Mesendoderm (in vitro differentiated cells): ENCODE measurements at regions not wholly inside any gene's neighbourhood (a gene's known extent, or its start where the extent isn't known, plus 50 kb on each side); places are given as distances from the start of the nearest gene placed in this dataset.
"Not testable (repeated sequence)": the region's sequence is repeated elsewhere in the genome, so short reads cannot be mapped to it uniquely, and the experiment has no call there.

Experiments
- DNase-seq: peaks from one replicate; pipeline ENCODE4 v3.0.0; 2013
- H2AK5ac ChIP-seq: 2 replicates; pipeline ENCODE4 v1.6.1; 2013; ENCODE audit warnings: low read length, inconsistent platforms
- H2BK120ac ChIP-seq: 2 replicates; pipeline ENCODE4 v1.6.1; 2013; ENCODE audit warnings: low read depth, mild to moderate bottlenecking, low read length, moderate library complexity, mixed read lengths
- H2BK15ac ChIP-seq: replicated peaks from 2 replicates; pipeline ENCODE4 v1.6.1; 2013; ENCODE audit warnings: low read depth, mild to moderate bottlenecking, moderate library complexity
- H2BK5ac ChIP-seq: 2 replicates; pipeline ENCODE4 v1.6.1; 2013; ENCODE audit warnings: low read length, inconsistent platforms
- H3K18ac ChIP-seq: 2 replicates; pipeline ENCODE4 v1.6.1; 2013; ENCODE audit warnings: mild to moderate bottlenecking, low read length, mixed read lengths
- H3K23ac ChIP-seq: one replicate; pipeline ENCODE4 v1.6.1; 2013; ENCODE audit warnings: low read length
- H3K27ac ChIP-seq: 2 replicates; pipeline ENCODE4 v1.5.1; 2013; ENCODE audit warnings: low read depth, mild to moderate bottlenecking, inconsistent platforms, low read length, moderate library complexity
- H3K27me3 ChIP-seq: 2 replicates; pipeline ENCODE4 v1.6.1; 2013; ENCODE audit warnings: low read length, control low read depth, mild to moderate bottlenecking, inconsistent platforms; ENCODE audit not compliant: insufficient read depth, poor library complexity
- H3K36me3 ChIP-seq: 2 replicates; pipeline ENCODE4 v1.6.1; 2013; ENCODE audit warnings: low read length, inconsistent platforms; ENCODE audit not compliant: control insufficient read depth, insufficient read depth
- H3K4ac ChIP-seq: one replicate; pipeline ENCODE4 v1.6.1; 2013; ENCODE audit warnings: low read depth, mild to moderate bottlenecking, low read length, moderate library complexity
- H3K4me1 ChIP-seq: 2 replicates; pipeline ENCODE4 v1.6.1; 2013; ENCODE audit warnings: low read depth, low read length, inconsistent platforms; ENCODE audit not compliant: control insufficient read depth
- H3K4me2 ChIP-seq: 2 replicates; pipeline ENCODE4 v1.6.1; 2013; ENCODE audit warnings: low read length
- H3K4me3 ChIP-seq: 2 replicates; pipeline ENCODE4 v1.5.1; 2013; ENCODE audit warnings: mild to moderate bottlenecking, low read length
- H3K56ac ChIP-seq: one replicate; pipeline ENCODE4 v1.6.1; 2013; ENCODE audit warnings: low read length
- H3K79me1 ChIP-seq: 2 replicates; pipeline ENCODE4 v1.6.1; 2013; ENCODE audit warnings: low read length, inconsistent platforms
- H3K79me2 ChIP-seq: 2 replicates; pipeline ENCODE4 v1.6.1; 2013; ENCODE audit warnings: mild to moderate bottlenecking, low read length; ENCODE audit not compliant: control insufficient read depth, insufficient read depth
- H3K9ac ChIP-seq: 2 replicates; pipeline ENCODE4 v1.6.1; 2013; ENCODE audit warnings: low read length, inconsistent platforms
- H4K5ac ChIP-seq: one replicate; pipeline ENCODE4 v1.6.1; 2013; ENCODE audit warnings: low read length
- H4K8ac ChIP-seq: one replicate; pipeline ENCODE4 v1.6.1; 2013; ENCODE audit warnings: low read depth, mild to moderate bottlenecking, control low read depth, low read length, moderate library complexity
- WGBS: extraction: QIAGEN DNeasy Blood & Tissue Kit; methylation state at CpG from one replicate; pipeline ENCODE4 v1.1.7; 2013; ENCODE audit warnings: low lambda C conversion rate, missing lambda C conversion rate; ENCODE audit not compliant: insufficient coverage; ENCODE audit errors: extremely low coverage; 5-methylcytosine and 5-hydroxymethylcytosine counted together

DNA sequence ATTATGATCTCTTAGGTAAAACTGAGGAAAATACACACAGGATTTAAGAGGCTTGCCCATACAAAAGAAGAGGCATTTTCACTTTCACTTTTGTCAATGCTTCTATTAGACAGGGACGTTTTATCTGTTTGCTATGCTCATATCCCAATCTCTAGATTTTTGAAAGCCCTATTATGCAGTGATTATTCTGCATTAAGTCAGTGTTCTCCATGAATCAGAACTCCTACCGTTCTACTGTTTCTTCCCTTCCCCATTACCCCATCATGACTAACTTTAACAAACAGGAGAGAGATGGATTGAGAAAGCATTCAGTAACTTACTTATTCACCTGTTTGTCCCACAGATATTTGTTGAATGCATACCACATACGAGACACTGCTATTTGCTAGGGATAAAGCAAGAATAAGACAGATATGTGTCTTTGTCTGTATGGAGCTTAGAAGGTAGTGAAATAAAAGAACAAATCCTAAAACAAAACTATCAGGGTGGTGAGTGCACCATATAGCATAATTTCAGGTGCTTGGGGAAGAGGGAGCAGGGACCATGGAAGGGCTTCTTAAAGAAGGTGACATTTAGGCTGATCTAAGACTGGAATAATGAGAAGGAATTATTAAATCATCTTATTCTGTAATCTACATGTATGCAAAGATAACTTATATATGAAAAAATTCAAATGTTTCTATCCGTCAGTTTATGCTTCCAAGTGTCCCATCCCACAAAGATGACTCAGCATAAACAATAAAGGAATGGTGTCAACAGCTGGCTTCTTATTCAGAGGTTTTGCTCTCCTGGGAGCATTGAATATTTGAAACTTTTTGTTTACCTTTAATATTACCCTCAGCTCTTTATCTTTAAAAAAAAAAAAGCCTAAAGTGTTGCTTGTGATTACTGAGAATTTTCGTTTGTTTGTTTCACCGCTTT is 328.1 kb downstream of the HINT1 start:
- H3K56ac ChIP-seq: no peak overlapping the region
- no peaks in the 10 kb centered on the region for H3K79me1 ChIP-seq
- H4K5ac ChIP-seq: no peak overlapping the region
- no peak overlapping the region for H2BK120ac ChIP-seq
- H3K4ac ChIP-seq: no peak overlapping the region
- no peak overlapping the region for H3K27ac ChIP-seq
- no peak overlapping the region for H4K8ac ChIP-seq
- no peak overlapping the region for H3K4me3 ChIP-seq
- no peak overlapping the region for H2BK5ac ChIP-seq
- H3K23ac ChIP-seq: no peak overlapping the region
- H3K9ac ChIP-seq: no peak overlapping the region
- H3K18ac ChIP-seq: no peak overlapping the region
- H2AK5ac ChIP-seq: no peak overlapping the region
- DNase-seq: no peak
- WGBS: no CpG with 5 or more reads among the region's 6 CpGs
- H3K4me1 ChIP-seq: no peaks in the 10 kb centered on the region
- no peak overlapping the region for H2BK15ac ChIP-seq
- H3K36me3 ChIP-seq: no peaks in the 10 kb centered on the region
- H3K79me2 ChIP-seq: no peaks in the 10 kb centered on the region
- no peak overlapping the region for H3K4me2 ChIP-seq
- H3K27me3 ChIP-seq: no peaks in the 10 kb centered on the region

DNA sequence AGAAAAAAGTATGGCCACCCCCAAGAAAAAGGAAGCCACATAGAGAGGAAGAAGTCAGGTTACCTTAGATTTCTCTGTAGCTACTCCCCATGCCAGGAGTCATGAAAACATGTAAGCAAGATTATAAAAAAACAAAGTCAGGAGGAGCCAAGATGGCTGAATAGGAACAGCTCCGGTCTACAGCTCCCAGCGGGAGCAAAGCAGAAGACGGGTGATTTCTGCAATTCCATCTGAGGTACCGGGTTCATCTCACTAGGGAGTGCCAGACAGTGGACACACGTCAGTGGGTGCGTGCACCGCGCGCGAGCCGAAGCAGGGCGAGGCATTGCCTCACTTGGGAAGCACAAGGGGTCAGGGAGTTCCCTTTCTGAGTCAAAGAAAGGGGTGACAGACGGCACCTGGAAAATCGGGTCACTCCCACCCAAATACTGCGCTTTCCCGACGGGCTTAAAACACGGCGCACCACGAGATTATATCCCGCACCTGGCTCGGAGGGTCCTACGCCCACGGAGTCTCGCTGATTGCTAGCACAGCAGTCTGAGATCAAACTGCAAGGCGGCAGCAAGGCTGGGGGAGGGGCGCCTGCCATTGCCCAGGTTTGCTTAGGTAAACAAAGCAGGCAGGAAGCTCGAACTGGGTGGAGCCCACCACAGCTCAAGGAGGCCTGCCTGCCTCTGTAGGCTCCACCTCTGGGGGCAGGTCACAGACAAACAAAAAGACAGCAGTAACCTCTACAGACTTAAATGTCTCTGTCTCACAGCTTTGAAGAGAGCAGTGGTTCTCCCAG is 347.3 kb downstream of the HINT1 start:
- not testable (repeated sequence) for H3K4me3 ChIP-seq, H3K9ac ChIP-seq, H2BK120ac ChIP-seq, H3K79me2 ChIP-seq, H3K4me2 ChIP-seq, H2BK15ac ChIP-seq, H3K27ac ChIP-seq, H2BK5ac ChIP-seq, H4K8ac ChIP-seq, H3K56ac ChIP-seq, H3K79me1 ChIP-seq, H3K23ac ChIP-seq, H2AK5ac ChIP-seq, H3K18ac ChIP-seq, H3K4ac ChIP-seq, DNase-seq, H3K4me1 ChIP-seq, H4K5ac ChIP-seq, H3K36me3 ChIP-seq, H3K27me3 ChIP-seq
- no CpG with 5 or more reads among the region's 28 CpGs for WGBS

- Histone ChIP-seq H2AK5ac (no peak overlapping the region), H3K4me2 (no peak overlapping the region), H3K79me2 (no peaks in the 10 kb centered on the region), H3K18ac (no peak overlapping the region), H3K79me1 (no peaks in the 10 kb centered on the region), H3K23ac (no peak overlapping the region), H2BK15ac (no peak overlapping the region), H4K8ac (no peak overlapping the region), H4K5ac (no peak overlapping the region), H2BK120ac (no peak overlapping the region), H3K4ac (no peak overlapping the region), H2BK5ac (no peak overlapping the region), H3K4me1 (no peaks in the 10 kb centered on the region), H3K56ac (no peak overlapping the region), H3K36me3 (no peaks in the 10 kb centered on the region), H3K4me3 (no peak overlapping the region), H3K9ac (no peak overlapping the region), H3K27me3 (no peaks in the 10 kb centered on the region), H3K27ac (no peak overlapping the region)
- DNase-seq: no peak
Measured at GRCh38 chr5:130815246-130815645, 349.8 kb downstream of the HINT1 start.

GRCh38 chr5:130808691-130809090 is 356.4 kb downstream of the HINT1 start:
- H3K79me1 ChIP-seq: no peaks in the 10 kb centered on the region
- no peak overlapping the region for H2BK120ac ChIP-seq
- H3K79me2 ChIP-seq: no peaks in the 10 kb centered on the region
- no peaks in the 10 kb centered on the region for H3K4me1 ChIP-seq
- no peaks in the 10 kb centered on the region for H3K27me3 ChIP-seq
- WGBS: 100% methylated on average over 1 of the region's 4 CpGs
- no peak overlapping the region for H3K18ac ChIP-seq
- no peak overlapping the region for H3K27ac ChIP-seq
- H4K5ac ChIP-seq: no peak overlapping the region
- no peak overlapping the region for H2BK5ac ChIP-seq
- no peak overlapping the region for H3K9ac ChIP-seq
- no peak overlapping the region for H2AK5ac ChIP-seq
- H2BK15ac ChIP-seq: no peak overlapping the region
- H3K4ac ChIP-seq: no peak overlapping the region
- no peaks in the 10 kb centered on the region for H3K36me3 ChIP-seq
- no peak overlapping the region for H3K56ac ChIP-seq
- no peak overlapping the region for H3K4me3 ChIP-seq
- no peak overlapping the region for H3K4me2 ChIP-seq
- no peak overlapping the region for H4K8ac ChIP-seq
- no peak overlapping the region for H3K23ac ChIP-seq
- DNase-seq: no peak

DNA sequence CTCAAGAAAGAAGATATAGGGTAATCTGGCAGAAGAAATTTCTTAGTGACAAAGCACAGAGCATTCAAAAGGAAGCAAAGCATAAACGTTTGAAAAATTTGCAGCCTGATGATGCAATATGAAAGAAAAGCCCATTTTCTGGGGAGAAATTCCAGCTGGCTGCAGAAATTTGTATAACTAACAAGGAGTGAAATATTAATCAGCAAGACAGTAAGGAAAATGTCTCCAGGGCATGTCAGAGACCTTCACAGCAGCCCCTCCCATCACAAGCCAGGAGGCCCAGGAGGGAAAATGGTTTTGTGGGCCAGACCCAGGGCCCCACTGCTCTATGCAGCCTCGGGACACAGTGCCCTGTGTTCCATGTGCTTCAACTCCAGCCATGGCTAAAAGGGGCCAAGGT is 359.4 kb downstream of the HINT1 start:
- Histone ChIP-seq H3K18ac (no peak overlapping the region), H3K23ac (no peak overlapping the region), H3K56ac (no peak overlapping the region), H3K9ac (no peak overlapping the region), H2BK120ac (no peak overlapping the region), H3K36me3 (no peaks in the 10 kb centered on the region), H3K4me3 (no peak overlapping the region), H2BK15ac (no peak overlapping the region), H2BK5ac (no peak overlapping the region), H3K4me1 (no peaks in the 10 kb centered on the region), H3K79me1 (no peaks in the 10 kb centered on the region), H4K8ac (no peak overlapping the region), H3K4ac (no peak overlapping the region), H3K27ac (no peak overlapping the region), H3K27me3 (no peaks in the 10 kb centered on the region), H3K79me2 (no peaks in the 10 kb centered on the region), H2AK5ac (no peak overlapping the region), H3K4me2 (no peak overlapping the region), H4K5ac (no peak overlapping the region)
- no CpG with 5 or more reads among the region's 2 CpGs for WGBS
- DNase-seq: no peak
